AG10803 (cell line): ENCODE measurements at regions not wholly inside any gene's neighbourhood (a gene's known extent, or its start where the extent isn't known, plus 50 kb on each side); places are given as distances from the start of the nearest gene placed in this dataset.
A peak's percentile ranks its signal among the peaks of the same experiment; 100 is the strongest.
"Not testable (repeated sequence)": the region's sequence is repeated elsewhere in the genome, so short reads cannot be mapped to it uniquely, and the experiment has no call there.

ENCODE experiments used
- DNase-seq: peaks from one replicate; pipeline ENCODE4 v3.0.0; 2010; ENCODE audit warnings: low read depth
- H3K4me3 ChIP-seq: 2 replicates; pipeline ENCODE4 v1.5.1; 2011; ENCODE audit warnings: mild to moderate bottlenecking, low read length, control low read depth
- TF ChIP-seq, protein P1 (sequence below): conservative IDR thresholded peaks from 2 replicates; pipeline ENCODE4 v1.5.1; 2011; ENCODE audit warnings: mild to moderate bottlenecking, low read length, control low read depth, inconsistent platforms

DNA sequence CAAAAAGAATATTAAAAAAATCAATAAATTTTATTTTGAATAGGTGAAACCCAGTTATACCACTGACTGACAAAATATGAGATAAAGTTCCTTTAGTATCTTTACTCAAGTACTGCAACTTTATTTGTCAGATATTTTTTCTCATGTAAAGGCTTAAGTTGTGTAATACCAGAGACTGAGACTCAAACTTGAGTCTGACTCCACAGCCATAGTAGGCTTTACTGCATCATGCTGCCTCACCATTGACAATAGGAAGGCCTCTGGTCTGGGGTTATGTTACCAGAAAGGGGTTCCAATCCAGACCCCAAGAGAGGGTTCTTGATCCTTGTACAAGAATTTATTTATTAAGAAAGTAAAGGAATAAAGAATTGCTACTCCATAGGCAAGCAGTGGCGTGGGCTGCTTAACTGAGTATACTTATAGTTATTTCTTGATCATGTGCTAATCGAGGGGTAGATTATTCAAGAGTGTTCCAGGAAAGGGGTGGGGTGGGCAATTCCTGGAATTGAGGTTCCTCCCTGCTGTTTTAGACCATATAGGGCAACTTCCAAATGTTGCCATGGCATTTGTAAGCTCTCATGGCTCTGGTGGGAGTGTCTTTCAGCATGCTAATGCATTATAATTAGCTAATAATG lies 187.4 kb upstream of the WSB1 start:
- TF ChIP-seq, protein P1, sequence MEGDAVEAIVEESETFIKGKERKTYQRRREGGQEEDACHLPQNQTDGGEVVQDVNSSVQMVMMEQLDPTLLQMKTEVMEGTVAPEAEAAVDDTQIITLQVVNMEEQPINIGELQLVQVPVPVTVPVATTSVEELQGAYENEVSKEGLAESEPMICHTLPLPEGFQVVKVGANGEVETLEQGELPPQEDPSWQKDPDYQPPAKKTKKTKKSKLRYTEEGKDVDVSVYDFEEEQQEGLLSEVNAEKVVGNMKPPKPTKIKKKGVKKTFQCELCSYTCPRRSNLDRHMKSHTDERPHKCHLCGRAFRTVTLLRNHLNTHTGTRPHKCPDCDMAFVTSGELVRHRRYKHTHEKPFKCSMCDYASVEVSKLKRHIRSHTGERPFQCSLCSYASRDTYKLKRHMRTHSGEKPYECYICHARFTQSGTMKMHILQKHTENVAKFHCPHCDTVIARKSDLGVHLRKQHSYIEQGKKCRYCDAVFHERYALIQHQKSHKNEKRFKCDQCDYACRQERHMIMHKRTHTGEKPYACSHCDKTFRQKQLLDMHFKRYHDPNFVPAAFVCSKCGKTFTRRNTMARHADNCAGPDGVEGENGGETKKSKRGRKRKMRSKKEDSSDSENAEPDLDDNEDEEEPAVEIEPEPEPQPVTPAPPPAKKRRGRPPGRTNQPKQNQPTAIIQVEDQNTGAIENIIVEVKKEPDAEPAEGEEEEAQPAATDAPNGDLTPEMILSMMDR: no peak
- no peak for DNase-seq
- H3K4me3 ChIP-seq: no peak overlapping the region

DNA sequence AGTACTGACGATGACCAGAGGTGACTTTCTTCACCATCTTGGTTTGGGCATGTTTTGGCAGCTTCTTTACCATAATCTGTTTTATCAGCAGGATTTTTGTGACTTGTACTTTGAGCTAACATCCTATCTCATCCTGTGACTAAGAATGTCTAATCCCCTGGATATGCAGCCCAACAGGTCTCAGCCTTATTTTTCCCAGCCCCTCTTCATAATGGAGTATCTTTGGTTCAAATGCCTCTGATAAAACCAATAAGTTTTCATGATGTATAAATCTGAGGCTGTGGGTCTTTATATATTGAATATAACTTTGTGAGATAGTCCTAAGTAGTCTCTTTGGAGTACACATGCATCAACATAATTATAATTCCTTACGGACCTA lies 186.9 kb upstream of the WSB1 start:
- TF ChIP-seq, protein P1: no peak
- no peak for DNase-seq
- no peak overlapping the region for H3K4me3 ChIP-seq

DNA sequence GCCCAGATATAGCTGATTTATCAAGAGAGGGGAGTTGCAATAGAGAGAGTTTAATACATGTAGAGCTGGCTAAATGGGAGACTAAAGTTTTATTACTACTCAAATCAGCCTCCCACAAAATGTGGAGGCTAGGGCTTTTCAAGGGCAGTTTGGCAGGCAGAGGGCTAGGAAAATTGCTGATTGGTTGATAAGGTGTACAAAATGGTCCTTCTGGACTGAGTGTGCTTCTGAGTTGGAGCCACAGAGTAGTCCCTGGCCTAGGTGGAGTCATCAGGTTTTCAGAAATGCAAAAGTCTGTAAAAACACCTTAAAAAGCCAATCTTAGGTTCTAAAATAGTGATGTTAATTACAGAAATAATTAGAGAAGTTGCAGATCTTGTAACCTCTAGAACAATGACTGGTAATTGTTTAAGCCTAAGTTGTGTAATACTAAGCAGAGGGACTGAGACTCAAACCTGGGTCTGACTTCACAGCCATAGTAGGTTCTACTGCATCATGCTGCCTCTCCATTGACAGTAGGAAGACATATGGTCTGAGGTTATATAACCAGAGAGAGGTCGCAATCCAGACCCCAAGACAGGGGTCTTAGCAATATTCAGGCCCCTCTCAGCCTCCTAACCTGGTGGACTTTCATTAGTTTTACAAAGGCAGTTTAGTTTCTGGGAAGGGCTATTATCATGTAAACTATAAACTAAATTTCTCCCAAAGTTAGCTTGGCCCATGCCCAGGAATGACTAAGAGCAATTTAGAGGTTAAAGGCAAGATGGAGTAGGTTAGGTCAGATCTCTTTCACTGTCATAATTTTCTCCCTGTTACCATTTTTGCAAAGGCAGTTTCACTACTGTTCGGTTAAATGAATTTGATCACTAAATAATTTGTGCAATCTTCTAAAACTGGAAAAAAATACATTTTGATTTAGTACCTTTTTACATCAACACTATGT lies 186.3 kb upstream of the WSB1 start:
- H3K4me3 ChIP-seq, DNase-seq: not testable (repeated sequence)

DNA sequence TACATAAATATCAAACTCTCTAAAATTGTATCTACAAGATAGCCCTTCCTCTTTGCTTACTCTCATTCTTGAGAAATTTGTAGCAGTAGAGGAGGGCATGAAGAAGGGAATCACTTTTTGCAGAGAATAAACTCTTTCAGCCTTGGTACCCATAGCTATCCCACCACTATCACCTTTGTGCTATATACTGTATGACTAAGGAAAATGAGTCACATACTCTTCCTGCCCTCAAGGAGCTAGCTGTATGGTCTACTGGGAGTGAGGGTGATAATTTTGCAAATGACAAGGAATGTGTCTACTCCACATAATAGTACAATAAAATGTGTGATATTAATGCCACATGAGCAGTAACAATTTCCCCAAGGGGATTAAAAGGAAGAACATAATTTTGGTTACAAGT lies 184.6 kb upstream of the WSB1 start:
- DNase-seq: no peak
- no peak overlapping the region for H3K4me3 ChIP-seq
- TF ChIP-seq, protein P1: no peak

DNA sequence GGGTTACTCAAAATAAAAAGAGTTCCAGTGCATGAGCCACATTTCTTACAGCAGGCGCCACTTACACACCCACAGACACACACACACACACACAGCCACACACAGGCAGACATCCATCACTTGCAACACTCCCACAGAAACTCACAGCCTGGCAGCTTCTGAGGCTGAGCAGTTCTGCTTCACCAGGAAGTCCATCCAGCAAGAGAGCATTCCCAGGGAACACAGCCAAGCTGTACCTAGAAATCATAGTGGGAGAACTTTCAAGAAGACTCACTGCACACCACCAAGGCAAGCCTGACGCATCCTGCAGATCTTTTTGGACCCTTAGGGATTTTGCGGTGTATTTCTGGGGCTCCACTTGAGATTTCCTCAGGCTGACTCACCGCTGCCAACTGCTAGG lies 140.9 kb upstream of the WSB1 start:
- H3K4me3 ChIP-seq: no peak overlapping the region
- TF ChIP-seq, protein P1: no peak
- peak; percentile 35 for DNase-seq

DNA sequence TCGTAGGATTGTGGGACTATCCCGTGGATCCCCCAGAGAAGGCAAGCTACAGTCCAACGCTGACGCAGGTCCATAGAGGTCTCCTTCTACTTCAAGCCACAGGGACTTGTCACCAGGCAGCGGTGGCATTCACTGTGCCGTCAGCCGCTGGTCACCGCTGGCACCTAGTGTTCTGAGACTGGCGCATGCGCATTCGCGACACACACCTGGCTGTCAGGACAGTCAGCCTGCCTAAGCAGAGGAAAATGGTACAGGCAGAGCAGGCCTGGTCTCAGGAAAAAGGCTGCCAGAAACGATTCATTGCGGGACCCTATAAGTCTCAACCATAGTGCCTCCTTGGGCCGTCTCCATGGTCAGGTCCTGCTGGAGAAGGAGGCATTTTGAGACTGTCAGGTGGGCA lies 138.0 kb upstream of the WSB1 start:
- no peak overlapping the region for H3K4me3 ChIP-seq
- TF ChIP-seq, protein P1: no peak
- no peak for DNase-seq

DNA sequence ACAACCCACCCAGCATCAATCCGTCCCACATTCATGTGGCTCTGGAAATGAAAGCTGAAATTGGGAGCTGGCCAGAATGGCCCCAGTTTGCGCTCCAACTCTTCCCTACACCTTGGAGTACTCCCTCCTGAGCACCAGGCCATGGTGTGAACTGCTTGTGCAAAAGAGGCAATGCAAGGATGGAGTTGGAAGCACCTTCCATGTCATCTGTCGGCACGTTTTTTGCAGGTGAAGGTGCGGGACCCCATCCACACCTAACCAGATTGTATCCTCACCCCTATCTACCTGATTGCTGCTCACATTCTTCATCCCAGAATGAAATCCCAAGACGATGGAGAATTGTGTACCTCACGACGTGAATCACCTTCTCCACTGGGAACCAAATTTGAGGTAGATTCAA lies 136.6 kb upstream of the WSB1 start:
- TF ChIP-seq, protein P1: no peak
- no peak for DNase-seq
- H3K4me3 ChIP-seq: no peak overlapping the region
